Colon (tissue), 2 donors: ENCODE measurements at regions not wholly inside any gene's neighbourhood (a gene's known extent, or its start where the extent isn't known, plus 50 kb on each side); places are given as distances from the start of the nearest gene placed in this dataset.
"Not testable (repeated sequence)": the region's sequence is repeated elsewhere in the genome, so short reads cannot be mapped to it uniquely, and the experiment has no call there.

Experiments used
- FAIRE-seq: peaks from 2 replicates; lab custom pipeline; 2012; peaks lifted over from hg19 to GRCh38; lab: Jason Lieb, UNC
- donor health status: control.
- donor health status: control.

DNA sequence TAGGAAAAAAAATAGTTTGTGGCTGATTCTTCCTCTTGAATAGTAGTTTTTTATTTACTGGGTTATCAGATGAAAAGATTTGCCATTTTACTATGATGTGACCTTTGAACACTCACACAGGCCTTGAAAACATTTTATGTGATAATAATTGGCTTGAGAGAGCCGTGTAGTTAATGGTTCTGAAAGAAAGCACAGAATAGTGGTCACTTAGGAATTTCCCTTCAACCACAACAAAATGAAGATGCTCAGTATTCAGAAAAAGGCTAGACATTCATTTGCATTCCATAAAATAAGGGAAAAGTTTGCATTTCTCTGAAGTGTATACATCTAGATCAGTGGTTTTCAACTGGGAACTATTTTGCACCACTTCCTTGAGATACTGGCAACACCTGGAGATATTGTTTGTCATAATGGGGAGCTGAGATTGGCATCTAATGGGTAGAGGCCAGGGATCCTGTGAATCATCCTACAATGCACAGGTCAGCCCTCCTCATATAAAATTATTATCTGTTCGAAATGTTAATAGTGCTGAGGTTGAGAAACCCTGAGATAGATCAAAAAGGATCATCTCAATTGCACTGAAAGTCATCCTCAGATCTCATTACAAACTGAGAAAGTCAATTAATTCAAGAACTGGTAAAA, 446.4 kb upstream of the CCNG1 start:
- no peak for FAIRE-seq

DNA sequence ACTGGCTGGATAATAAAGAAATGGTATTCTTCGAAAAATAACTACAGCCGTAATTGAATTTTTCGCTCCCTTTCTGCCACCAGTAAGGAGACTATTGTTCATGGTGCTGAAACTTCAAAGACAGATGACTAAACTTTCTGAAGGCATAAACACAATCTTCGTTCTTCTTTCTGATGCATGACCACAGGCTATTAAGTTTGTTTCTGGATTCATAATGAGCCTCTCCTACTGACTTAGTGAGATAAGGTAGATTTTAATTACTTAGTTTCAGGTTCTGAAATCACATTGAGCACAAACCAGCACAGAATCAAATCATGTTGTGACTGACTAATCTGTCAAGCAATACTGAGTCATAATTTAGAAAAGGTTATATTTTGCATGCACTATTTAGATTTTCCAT, 441.8 kb upstream of the CCNG1 start:
- FAIRE-seq: no peak

DNA sequence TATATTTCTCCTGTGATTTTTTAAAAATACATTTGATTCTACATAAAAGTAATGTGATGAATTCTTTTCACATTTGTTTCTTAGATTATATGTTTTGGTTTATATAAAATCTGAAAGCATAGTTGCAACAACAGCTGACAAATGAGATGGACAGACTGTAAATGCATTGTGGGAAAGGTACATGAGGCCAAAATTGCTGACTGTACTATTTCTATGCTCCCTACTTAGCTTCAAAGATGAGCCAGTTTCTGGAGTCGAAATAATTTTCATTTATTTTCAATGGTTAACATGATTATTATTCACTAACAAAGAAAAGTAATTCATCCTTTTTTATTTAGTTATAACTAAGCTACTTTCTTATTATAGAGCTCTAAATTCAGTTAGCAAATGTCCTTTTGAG, 441.3 kb upstream of the CCNG1 start:
- FAIRE-seq: no peak

- no peak for FAIRE-seq
These were observed 431.4 kb upstream of the CCNG1 start for GRCh38 chr5:163005949-163006348.

DNA sequence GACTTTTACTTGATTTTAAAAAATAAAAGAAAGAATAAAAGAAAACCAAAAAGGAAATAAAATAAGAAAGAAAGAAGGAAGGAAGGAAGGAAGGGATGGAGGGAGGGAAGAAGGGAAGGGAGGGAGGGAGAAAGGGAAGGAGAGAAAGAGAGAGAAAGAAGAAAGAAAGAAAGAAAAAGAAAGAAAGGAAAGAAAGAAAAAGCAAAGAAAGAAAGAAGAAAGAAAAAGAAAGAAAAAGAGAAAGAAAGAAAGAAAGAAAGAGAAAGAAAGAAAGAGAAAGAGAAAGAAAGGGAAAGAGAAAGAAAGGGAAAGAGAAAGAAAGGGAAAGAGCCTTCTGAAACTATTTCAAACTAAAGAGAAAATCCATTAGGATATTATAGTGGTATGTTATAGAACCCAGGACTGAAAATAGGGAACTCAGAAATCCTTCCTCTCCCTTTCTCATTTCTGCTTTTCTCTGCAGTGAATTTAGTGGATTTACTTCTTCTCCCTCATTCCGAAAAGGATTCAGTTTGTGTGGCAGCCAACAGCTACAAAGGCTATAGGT, 414.7 kb upstream of the CCNG1 start:
- no peak for FAIRE-seq

DNA sequence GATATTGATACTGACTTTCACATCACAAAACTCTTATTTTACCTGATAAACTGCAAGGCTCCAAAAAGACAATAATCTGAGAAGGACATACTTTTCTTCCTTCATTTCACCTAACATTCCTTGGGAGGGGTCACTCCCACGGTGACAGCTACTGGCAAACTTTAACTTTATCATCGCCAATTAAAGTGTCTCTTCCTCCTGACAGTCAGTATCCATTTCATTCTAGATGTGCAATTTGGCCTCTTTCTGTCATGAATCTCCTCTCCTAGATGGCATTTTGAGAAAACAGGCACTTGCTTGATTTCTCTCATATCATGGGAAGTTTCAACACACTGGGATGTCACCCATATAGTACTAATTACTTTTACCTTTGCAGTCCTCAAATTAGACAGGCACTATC, 413.5 kb upstream of the CCNG1 start:
- no peak for FAIRE-seq

GRCh38 chr5:163024936-163025335, 412.5 kb upstream of the CCNG1 start:
- FAIRE-seq: no peak

DNA sequence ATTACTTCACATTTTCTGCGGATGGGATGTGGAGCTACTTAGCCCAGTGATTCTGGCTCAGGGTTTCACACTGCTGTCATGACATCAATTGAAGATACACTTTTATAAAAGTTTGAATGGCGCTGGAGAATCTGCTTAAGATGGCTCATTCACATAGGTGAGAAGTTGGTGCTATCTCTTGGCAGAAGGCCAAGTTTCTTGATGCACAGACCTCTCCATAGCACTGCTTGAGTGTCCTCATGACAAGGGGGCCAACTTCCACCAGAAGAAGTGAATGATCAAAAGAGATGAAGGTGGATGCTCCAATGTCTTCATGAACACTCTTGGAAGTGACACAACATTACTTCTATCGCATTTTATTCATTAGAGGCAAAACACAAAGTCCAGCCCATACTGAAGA, 403.7 kb upstream of the CCNG1 start:
- FAIRE-seq: no peak

DNA sequence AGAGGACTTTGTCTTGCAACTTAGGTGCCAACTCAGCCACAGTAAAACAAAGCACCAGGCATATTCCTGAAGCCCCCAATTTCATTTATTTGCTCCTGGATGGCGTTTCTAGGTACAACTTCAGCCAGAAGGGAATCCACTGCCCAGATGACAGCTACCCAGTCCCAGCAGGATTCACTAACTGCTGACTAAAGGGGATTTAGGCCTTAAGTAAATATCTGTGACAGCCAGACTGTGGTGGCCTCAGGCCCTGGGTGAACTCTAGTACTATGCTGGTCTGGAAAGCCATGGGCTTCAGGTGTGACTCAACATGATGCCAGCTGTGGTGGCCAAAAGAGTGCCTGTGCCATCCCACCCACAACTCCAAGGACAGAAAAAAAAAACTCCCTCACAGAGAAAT, 396.1 kb upstream of the CCNG1 start:
- no peak for FAIRE-seq

DNA sequence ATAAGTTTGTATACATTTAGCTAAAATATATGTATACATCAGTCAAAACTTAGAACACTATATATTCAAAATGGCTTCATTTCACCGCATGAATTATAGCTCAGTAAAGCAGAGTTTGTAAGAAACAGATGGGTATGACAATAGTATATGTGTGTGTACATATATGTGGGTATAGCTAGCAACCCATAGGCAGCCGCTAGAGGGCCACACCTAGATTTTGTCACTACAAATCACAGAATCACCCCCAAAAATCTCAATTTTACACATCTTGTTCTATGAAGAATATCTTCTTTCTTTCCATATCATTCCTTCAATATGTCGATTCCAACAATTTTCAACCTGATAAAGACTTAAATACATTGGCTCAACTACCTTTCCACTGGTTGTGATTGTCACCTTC, 357.8 kb upstream of the CCNG1 start:
- no peak for FAIRE-seq

DNA sequence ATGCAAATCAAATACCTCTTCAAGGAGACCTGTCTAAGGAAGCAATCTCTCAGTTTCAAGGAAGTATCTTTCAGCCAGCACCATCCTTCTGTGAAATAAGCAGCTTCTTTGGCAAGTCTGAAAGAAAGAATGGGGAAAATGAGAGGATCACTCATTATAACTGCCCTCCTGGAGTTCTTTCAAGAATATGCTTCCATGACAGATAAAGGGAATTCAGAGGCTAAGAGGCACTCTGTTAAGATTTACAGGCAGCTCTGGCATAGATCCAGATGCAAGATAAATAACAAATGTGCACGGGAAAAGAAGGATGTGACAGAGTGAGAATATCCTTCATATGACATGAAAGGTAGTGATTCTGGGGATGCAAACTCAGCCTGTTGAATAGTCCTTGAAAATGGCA, 348.2 kb upstream of the CCNG1 start:
- no peak for FAIRE-seq

DNA sequence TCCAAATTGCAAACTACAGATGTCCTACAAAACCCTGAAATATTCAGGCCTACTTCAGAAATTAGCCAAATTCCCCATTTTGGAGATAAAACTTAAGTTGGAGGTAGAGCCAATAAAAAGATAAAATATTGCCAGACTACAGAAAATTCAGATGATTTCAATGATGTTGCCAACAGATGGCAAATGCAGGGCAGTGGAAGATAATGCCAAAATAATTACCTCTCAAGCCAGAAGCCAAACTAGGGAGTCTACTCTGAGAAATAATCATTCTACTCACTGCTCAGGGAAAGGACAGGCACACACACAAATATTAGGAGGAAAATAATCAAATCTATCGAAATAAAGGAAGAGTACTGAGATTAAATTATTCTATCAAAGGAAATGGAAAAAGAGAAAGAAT, 347.5 kb upstream of the CCNG1 start:
- FAIRE-seq: no peak

GRCh38 chr5:163094492-163095180, 342.8 kb upstream of the CCNG1 start:
- FAIRE-seq: no peak

GRCh38 chr5:163104464-163104863, 332.9 kb upstream of the CCNG1 start:
- no peak for FAIRE-seq

- FAIRE-seq: no peak
These were observed 331.9 kb upstream of the CCNG1 start for GRCh38 chr5:163105456-163105855.

GRCh38 chr5:163106098-163106497, 331.3 kb upstream of the CCNG1 start:
- no peak for FAIRE-seq

DNA sequence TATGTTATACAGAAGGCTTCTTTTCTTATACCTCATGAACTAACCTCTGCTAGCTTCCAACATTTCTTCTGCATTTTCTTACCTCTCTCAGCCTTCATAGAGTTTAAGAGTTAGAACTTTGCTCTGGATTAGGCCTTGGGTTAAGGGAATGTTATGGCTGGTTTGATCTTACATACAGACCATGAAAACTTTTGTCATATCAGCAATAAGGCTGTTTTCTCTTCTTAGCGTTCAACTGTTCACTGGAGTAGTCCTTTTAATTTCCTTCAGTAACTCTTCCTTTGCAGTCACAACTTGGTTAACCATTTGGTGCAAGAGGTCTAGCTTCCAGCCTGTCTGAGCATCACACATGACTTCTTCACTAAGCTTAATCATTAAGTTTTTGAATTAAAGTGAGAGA, 329.0 kb upstream of the CCNG1 start:
- FAIRE-seq: no peak

GRCh38 chr5:163115011-163115410, 322.4 kb upstream of the CCNG1 start:
- no peak for FAIRE-seq

GRCh38 chr5:163116618-163117017, 320.8 kb upstream of the CCNG1 start:
- FAIRE-seq: not testable (repeated sequence)

DNA sequence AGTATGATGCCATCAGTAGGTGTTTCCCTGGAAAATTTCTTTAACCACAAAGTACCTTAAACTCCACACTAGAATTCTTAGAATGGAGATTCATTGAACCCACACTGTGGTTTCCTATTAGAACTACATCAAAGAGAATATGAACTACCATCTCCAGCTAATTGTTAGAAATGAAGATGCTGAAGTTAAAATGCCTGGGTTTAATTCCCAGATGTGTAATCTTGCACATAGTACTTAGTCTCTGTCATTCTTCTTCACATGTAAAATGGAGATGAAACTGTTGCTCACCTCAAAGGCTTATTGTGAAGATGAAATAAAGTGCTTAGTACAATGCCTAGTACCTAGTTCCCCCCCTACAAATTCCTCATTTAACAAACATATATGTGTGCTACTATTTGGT, 303.3 kb upstream of the CCNG1 start:
- FAIRE-seq: no peak

- FAIRE-seq: no peak
These were observed 301.5 kb upstream of the CCNG1 start for GRCh38 chr5:163135849-163136248.

DNA sequence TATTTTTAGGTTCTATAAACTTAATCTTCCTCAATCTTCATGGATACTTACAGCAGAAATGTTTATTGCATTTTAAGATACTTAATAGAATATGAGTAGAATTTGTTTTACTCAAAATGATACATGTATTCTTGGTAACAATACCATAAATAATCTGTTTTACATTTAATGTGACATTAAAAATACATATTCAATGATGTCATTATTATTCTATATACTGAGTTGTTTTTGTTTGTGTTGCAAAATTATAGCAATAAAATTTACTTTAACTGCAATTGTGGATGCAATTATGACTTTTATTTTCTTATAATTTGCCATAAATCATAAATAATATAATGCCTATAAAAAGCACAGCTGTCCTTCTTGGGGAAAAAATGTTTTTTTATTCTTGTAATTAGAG, 275.9 kb upstream of the CCNG1 start:
- FAIRE-seq: no peak

GRCh38 chr5:163162645-163163044, 274.8 kb upstream of the CCNG1 start:
- no peak for FAIRE-seq

DNA sequence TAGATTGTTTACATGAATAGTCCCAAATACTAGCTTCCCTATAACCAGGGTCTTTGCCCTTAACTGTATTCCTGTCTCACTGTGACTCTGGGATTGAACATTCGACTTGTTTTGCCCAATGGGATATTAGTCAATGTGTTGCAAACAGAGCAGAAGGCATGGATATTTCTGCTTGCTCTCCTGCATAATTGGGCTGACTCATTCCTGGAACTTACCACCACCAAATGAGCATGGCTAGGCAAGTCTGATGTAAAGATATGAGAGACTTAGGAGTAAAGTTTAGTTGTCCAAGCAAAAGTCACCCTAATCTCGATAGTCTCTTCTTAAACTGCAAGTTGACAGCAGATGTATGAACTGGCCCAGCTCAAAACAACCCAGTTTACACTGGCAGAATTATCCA, 273.5 kb upstream of the CCNG1 start:
- FAIRE-seq: no peak
